Naive thymus-derived CD8-positive, alpha-beta T cell (primary cell): ENCODE measurements at regions not wholly inside any gene's neighbourhood (a gene's known extent, or its start where the extent isn't known, plus 50 kb on each side); places are given as distances from the start of the nearest gene placed in this dataset.

Experiments
- ATAC-seq, 2 donors: fragments of 150-1000 bp; cut with Tn5 transposase in 1 of 2; sonication (Bioruptor Pico), chemical (Tn5 transposase) in 1 of 2; 1 replicate in 1 of 2; 2 replicates in 1 of 2; pipeline ENCODE4 v1.10.0; 2021; ENCODE audit warnings: mild to moderate bottlenecking in 2 of 2, moderate library complexity in 2 of 2
- POLR2A ChIA-PET: fragments of 350-600 bp; sonication (Branson Sonifier 250); formaldehyde crosslinking; loops from one replicate; lab custom pipeline; 2021; ENCODE audit warnings: antibody characterized with exemption; lab: Charles Lee
- DNase-seq, 10 donors: peaks; one replicate each; pipeline versions ENCODE4 v3.0.0 to v3.0.0-alpha.2; 2020 to 2022
- H3K27ac Mint-ChIP-seq, 10 donors: one replicate each; pipeline ENCODE4 v1.8.0; 2020 to 2022; ENCODE audit warnings: mild to moderate bottlenecking in 10 of 10, mixed read lengths in 10 of 10, moderate library complexity in 4 of 10, inconsistent platforms in 1 of 10
- H3K27me3 Mint-ChIP-seq, 5 donors: one replicate each; pipeline ENCODE4 v1.8.0; 2021 to 2022; ENCODE audit warnings: mixed read lengths in 5 of 5
- H3K36me3 Mint-ChIP-seq, 3 donors: one replicate each; pipeline ENCODE4 v1.8.0; 2020 to 2022; ENCODE audit warnings: mixed read lengths in 3 of 3, mild to moderate bottlenecking in 2 of 3, inconsistent platforms in 1 of 3
- H3K4me1 Mint-ChIP-seq, 4 donors: one replicate each; pipeline ENCODE4 v1.8.0; 2021 to 2022; ENCODE audit warnings: mixed read lengths in 4 of 4
- H3K4me3 Mint-ChIP-seq, 10 donors: one replicate each; pipeline ENCODE4 v1.8.0; 2020 to 2022; ENCODE audit warnings: mild to moderate bottlenecking in 10 of 10, mixed read lengths in 10 of 10, moderate library complexity in 6 of 10, inconsistent platforms in 1 of 10
- H3K9me3 Mint-ChIP-seq, 9 donors: one replicate each; pipeline ENCODE4 v1.8.0; 2020 to 2022; ENCODE audit warnings: mixed read lengths in 9 of 9, mild to moderate bottlenecking in 3 of 9, inconsistent platforms in 1 of 9, moderate library complexity in 1 of 9

DNA sequence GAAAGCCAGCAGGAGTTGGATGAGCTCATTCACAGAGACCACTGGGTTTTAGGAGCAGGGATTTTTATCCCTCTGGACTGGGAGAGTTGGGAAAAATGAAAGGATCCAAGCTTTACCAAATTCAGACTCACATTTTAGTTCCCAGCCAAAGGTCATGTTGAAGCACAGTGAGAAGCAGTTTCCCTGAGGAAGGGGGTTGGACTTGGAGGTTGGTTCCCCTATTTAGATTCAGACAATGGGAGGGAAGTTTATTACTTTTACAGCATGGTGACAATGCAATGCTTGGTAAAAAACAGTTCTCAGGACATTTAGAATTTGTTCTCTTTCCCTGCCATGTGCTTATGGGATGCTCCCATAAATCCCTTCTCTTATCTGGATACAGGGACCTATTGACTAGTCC lies 57.3 kb upstream of the ZNF648 start:
- peaks cover 0 to 20% (median 8%) of the 10 kb centered on the region in 5 donors for H3K27me3 Mint-ChIP-seq
- no peak overlapping the region for H3K27ac Mint-ChIP-seq
- H3K9me3 Mint-ChIP-seq, result no peaks in the 10 kb centered on the region
- no peaks in the 10 kb centered on the region for H3K36me3 Mint-ChIP-seq
- POLR2A ChIA-PET, result no interaction called here
- ATAC-seq, result no peak
- no peak for DNase-seq
- peaks cover 0 to 2% (median 1%) of the 10 kb centered on the region in 4 donors for H3K4me1 Mint-ChIP-seq
- no peak overlapping the region for H3K4me3 Mint-ChIP-seq

DNA sequence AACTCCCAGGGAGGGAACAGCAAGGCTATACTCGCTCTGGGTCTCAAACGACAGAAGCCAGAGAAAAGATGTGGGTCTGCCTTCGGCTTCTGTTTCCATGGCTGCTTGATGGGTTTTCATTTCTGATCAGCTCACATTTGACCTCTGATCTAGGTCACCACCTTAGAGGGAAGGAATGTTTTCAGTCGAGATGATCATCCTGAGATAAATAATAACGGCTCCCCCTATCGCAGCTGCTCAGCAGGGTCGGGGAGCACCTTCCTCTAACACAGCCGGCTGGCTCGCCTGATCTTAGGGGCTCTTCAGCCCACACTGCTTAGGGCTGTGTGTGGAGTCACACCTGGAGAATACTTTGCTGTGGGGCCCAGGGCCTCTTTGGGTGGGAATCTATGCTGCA lies 53.1 kb upstream of the ZNF648 start:
- H3K36me3 Mint-ChIP-seq, result no peaks in the 10 kb centered on the region
- DNase-seq (no peak), ATAC-seq (no peak)
- POLR2A ChIA-PET, result no interaction called here
- H3K9me3 Mint-ChIP-seq, result no peaks in the 10 kb centered on the region
- no peak overlapping the region for H3K27ac Mint-ChIP-seq
- H3K4me1 Mint-ChIP-seq, result peaks cover 0 to 5% (median under 1%) of the 10 kb centered on the region in 4 donors
- H3K27me3 Mint-ChIP-seq, result peaks cover 3 to 44% (median 13%) of the 10 kb centered on the region in 5 donors
- H3K4me3 Mint-ChIP-seq, result no peak overlapping the region

DNA sequence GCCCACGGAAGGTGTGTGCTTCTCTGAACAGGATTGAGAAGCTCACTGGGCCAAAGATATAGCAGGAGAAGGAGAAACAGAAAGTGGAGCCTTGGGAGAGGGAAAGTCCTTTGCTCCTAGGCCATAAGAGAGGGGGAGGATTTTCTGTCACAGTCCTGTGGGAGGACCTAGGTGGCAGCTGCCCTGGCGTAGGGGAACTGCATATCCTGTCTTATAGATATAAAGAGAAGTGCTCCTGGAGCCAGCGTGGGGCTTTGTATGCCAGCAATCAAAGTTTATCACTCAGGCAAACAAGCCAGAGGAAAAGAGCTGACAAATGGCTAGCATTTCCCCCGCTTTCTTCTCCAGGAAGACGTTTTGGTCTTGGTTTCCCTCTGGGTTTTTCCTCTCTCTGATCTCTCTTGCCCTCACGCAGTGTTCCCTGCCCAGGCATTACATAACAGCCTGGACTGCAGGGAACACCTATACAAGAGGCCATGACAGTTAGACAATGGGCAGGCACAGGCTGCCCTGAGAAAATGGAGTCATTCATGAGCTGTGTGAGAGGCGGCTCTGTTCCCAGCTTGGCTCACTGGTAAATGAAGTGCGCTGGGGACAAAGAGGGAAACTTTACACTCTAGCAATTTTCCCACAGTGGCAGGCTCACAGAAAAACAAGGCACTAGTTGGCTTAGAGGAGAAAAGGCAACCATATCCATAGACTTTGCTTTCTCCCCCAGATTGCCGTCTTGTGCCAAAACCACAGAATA lies 52.5 kb upstream of the ZNF648 start:
- no peak for DNase-seq
- H3K4me3 Mint-ChIP-seq, result no peak overlapping the region
- POLR2A ChIA-PET, result no interaction called here

DNA sequence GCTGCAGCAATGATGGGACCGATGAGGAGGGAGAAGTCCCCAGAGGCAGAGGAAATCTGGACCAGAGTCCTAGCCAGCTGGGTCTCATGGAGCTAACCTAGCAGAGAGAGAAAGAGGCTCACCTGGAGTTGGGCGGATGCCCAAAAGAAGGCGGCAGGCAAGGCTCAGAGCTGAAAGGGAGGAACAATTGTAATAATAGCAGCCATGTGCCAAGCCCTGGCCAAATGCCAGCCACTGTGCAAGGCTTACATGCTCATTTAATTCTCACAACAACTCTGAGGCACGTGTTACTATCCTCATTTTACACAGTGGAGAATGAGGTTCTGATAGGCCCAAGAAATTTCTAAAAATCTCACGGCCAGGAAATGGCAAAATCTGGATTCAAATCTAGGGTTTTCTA lies 50.0 kb upstream of the ZNF648 start:
- Mint-ChIP-seq H3K4me1 (peaks cover 0 to 5% (median under 1%) of the 10 kb centered on the region in 4 donors), H3K9me3 (peaks cover 0 to 13% (median 6%) of the 10 kb centered on the region in 9 donors), H3K4me3 (no peak overlapping the region), H3K27ac (no peak overlapping the region), H3K27me3 (peaks cover 13 to 51% (median 22%) of the 10 kb centered on the region in 5 donors), H3K36me3 (peaks cover 0 to 9% (median 8%) of the 10 kb centered on the region in 3 donors)
- POLR2A ChIA-PET, result no interaction called here
- DNase-seq (no peak), ATAC-seq (no peak)

More for the DNA sequence above, 52.5 kb upstream of the ZNF648 start:
- Mint-ChIP-seq H3K4me1 (peaks cover 0 to 5% (median under 1%) of the 10 kb centered on the region in 4 donors), H3K27me3 (peaks cover 3 to 44% (median 13%) of the 10 kb centered on the region in 5 donors), H3K9me3 (no peaks in the 10 kb centered on the region), H3K27ac (peak overlapping the region in 1 of 10 donors; percentile 56), H3K36me3 (no peaks in the 10 kb centered on the region)
- ATAC-seq, result no peak
